VCaP (cell line): ENCODE measurements at regions not wholly inside any gene's neighbourhood (a gene's known extent, or its start where the extent isn't known, plus 50 kb on each side); places are given as distances from the start of the nearest gene placed in this dataset.

Source experiments
- H3K27ac ChIP-seq: fragments of 450-650 bp; 2 replicates; pipeline ENCODE4 v1.5.1; 2017
- CTCF ChIP-seq: fragments of 450-650 bp; conservative IDR thresholded peaks from 2 replicates; pipeline ENCODE4 v1.5.1; 2017; ENCODE audit warnings: mild to moderate bottlenecking, moderate library complexity

- TF ChIP-seq CTCF, result no peak
- H3K27ac ChIP-seq, result peak overlapping the region; percentile 98
These were observed 138.8 kb upstream of the LIFR start for GRCh38 chr5:38695021-38695958.

GRCh38 chr5:38697013-38697412 is 140.6 kb upstream of the LIFR start:
- H3K27ac ChIP-seq, result no peak overlapping the region
- no peak for TF ChIP-seq CTCF

GRCh38 chr5:38705529-38705928 is 140.3 kb upstream of the OSMR start:
- peak overlapping the region; percentile 20; the same call in 1 of the 2 replicates for H3K27ac ChIP-seq

- no peak for TF ChIP-seq CTCF
- no peak overlapping the region; the same call in 1 of the 2 replicates for H3K27ac ChIP-seq
These were observed 139.4 kb upstream of the OSMR start for GRCh38 chr5:38706376-38706775.

GRCh38 chr5:38707352-38708210 is 138.2 kb upstream of the OSMR start:
- H3K27ac ChIP-seq, result no peak overlapping the region; the same call in 1 of the 2 replicates
- no peak for TF ChIP-seq CTCF

- no peak overlapping the region for H3K27ac ChIP-seq
These were observed 136.0 kb upstream of the OSMR start for GRCh38 chr5:38709678-38710306.

GRCh38 chr5:38710627-38711026 is 135.2 kb upstream of the OSMR start:
- no peak for TF ChIP-seq CTCF

More at GRCh38 chr5:38709678-38710306, 136.0 kb upstream of the OSMR start:
- TF ChIP-seq CTCF, result no peak

More at GRCh38 chr5:38710627-38711026, 135.2 kb upstream of the OSMR start:
- H3K27ac ChIP-seq, result no peak overlapping the region
